GM12878 (cell line): ENCODE measurements at regions not wholly inside any gene's neighbourhood (a gene's known extent, or its start where the extent isn't known, plus 50 kb on each side); places are given as distances from the start of the nearest gene placed in this dataset.
"Not testable (repeated sequence)": the region's sequence is repeated elsewhere in the genome, so short reads cannot be mapped to it uniquely, and the experiment has no call there.

ENCODE experiments used
- ATAC-seq: fragments of 200-7000 bp; cut with Tn5 transposase; 3 replicates; pipeline ENCODE4 v1.9.1; 2020; ENCODE audit warnings: mild to moderate bottlenecking, moderate library complexity
- BruUV-seq: library from RNA; stranded (reverse); fragments of 400-500 nt; replicated peaks from 2 replicates; lab custom pipeline; 2021; lab: Mats Ljungman, UMichigan
- CTCF ChIA-PET: fragments of 300-600 bp; sonication (Branson Sonifier 250); formaldehyde crosslinking; extraction: SDS; loops from one replicate; lab custom pipeline; 2021; ENCODE audit warnings: inconsistent platforms; lab: Yijun Ruan, JAX
- POLR2A ChIA-PET: fragments of 350-600 bp; formaldehyde crosslinking; extraction: SDS; loops from one replicate; lab custom pipeline; 2021; ENCODE audit warnings: inconsistent platforms; lab: Charles Lee
- RAD21 ChIA-PET: fragments of 300-600 bp; sonication (Branson Sonifier 250); formaldehyde crosslinking; loops from one replicate; lab custom pipeline; 2023; ENCODE audit warnings: antibody characterized with exemption; ENCODE audit not compliant: unreplicated experiment; lab: Charles Lee
- SMC1A ChIA-PET: fragments of 300-600 bp; sonication (Branson Sonifier 250); formaldehyde crosslinking; loops from one replicate; lab custom pipeline; 2023; ENCODE audit not compliant: unreplicated experiment, uncharacterized antibody; lab: Charles Lee
- DNase-seq: peaks from one replicate; pipeline ENCODE4 v3.0.0-alpha.2; 2011; ENCODE audit warnings: low read depth, low spot score
- FAIRE-seq: peaks from 3 replicates; lab custom pipeline; 2011; peaks lifted over from hg19 to GRCh38; lab: Jason Lieb, UNC
- H2AFZ ChIP-seq: 2 replicates; pipeline ENCODE4 v1.6.0; 2011; ENCODE audit warnings: low read depth, low read length, control low read depth; ENCODE audit not compliant: control insufficient read depth
- H3K27ac ChIP-seq: 2 replicates; pipeline ENCODE4 v1.5.1; 2011; ENCODE audit warnings: control low read depth; ENCODE audit not compliant: control insufficient read depth, insufficient read depth
- H3K27me3 ChIP-seq, 2 experiments: replicated peaks in 1 of 2; 2 replicates each; pipeline versions ENCODE4 v1.6.0 to v1.6.1; 2011; ENCODE audit warnings: low read length in 1 of 2; ENCODE audit not compliant: control insufficient read depth in 2 of 2, insufficient read depth in 2 of 2
- H3K36me3 ChIP-seq, 2 experiments: 2 replicates each; pipeline ENCODE4 v1.5.1; 2011; ENCODE audit warnings: low read length in 1 of 2; ENCODE audit not compliant: control insufficient read depth in 2 of 2, insufficient read depth in 2 of 2
- H3K4me1 ChIP-seq: 2 replicates; pipeline ENCODE4 v1.6.1; 2011; ENCODE audit warnings: mild to moderate bottlenecking, low read length, moderate library complexity, mixed read lengths; ENCODE audit not compliant: control insufficient read depth, insufficient read depth
- H3K4me2 ChIP-seq: 2 replicates; pipeline ENCODE4 v1.6.0; 2011; ENCODE audit warnings: control low read depth; ENCODE audit not compliant: control insufficient read depth, insufficient read depth
- H3K4me3 ChIP-seq: fragments of 200-600 bp; sonication (generic); 2 replicates; pipeline ENCODE4 v1.5.1; 2016
- H3K79me2 ChIP-seq: 2 replicates; pipeline ENCODE4 v1.6.0; 2011; ENCODE audit warnings: low read length; ENCODE audit not compliant: control insufficient read depth, insufficient read depth
- H3K9ac ChIP-seq: 2 replicates; pipeline ENCODE4 v1.8.0; 2011; ENCODE audit warnings: low read length, control low read depth, mixed read lengths; ENCODE audit not compliant: control insufficient read depth, insufficient read depth
- H3K9me3 ChIP-seq: replicated peaks from 3 replicates; pipeline ENCODE4 v1.5.1; 2011; ENCODE audit warnings: mild to moderate bottlenecking, low read length; ENCODE audit not compliant: control insufficient read depth, insufficient read depth
- H4K20me1 ChIP-seq: 2 replicates; pipeline ENCODE4 v1.6.0; 2011; ENCODE audit not compliant: control insufficient read depth, insufficient read depth
- WGBS: methylation state at CpG from one replicate; pipeline ENCODE4 v1.1.6; 2016; ENCODE audit warnings: low lambda C conversion rate; ENCODE audit not compliant: insufficient replicate concordance, insufficient coverage; ENCODE audit errors: missing lambda C conversion rate; 5-methylcytosine and 5-hydroxymethylcytosine counted together
- in situ Hi-C: fragments of 300-500 bp; cut with MboI; formaldehyde crosslinking; loops from 9 replicates; pipeline ENCODE4 v1.14.3; 2018; ENCODE audit warnings: mixed read lengths
- intact Hi-C: fragments of 100-400 bp; cut with micrococcal nuclease; formaldehyde crosslinking; loops from one replicate; pipeline ENCODE4 v1.14.2; 2022; ENCODE audit not compliant: unreplicated experiment
- TF ChIP-seq, protein P1 (sequence below): fragments of 450-650 bp; formaldehyde crosslinking; IDR thresholded peaks from 2 replicates; pipeline ENCODE4 v1.5.0; 2022; ENCODE audit warnings: mild to moderate bottlenecking, missing genetic modification characterization
- TF ChIP-seq, protein P2 (sequence below): fragments of 450-650 bp; IDR thresholded peaks from 2 replicates; pipeline ENCODE4 v1.6.1; 2018; ENCODE audit warnings: borderline replicate concordance, mild to moderate bottlenecking; ENCODE audit not compliant: partially characterized antibody

DNA sequence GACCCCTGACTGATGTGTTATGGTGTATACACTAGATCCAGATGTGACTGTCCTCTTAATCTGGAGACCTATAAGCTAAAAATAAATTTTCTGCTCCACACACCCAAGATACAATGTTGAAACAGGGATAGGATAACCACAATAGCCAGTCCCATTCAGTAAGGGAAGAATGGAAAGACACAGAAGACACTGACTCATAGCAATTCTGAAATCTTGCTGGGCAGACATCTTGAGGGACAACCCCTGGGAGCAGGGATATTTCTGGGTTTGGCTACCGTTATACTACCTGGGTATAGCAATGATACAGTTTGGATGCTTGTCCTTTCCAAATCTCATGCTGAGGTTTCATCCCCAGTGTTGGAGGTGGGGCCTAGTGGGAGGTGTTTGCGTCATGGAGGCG, 93.9 kb downstream of the BUD13 start (continued):
- TF ChIP-seq, protein P1, sequence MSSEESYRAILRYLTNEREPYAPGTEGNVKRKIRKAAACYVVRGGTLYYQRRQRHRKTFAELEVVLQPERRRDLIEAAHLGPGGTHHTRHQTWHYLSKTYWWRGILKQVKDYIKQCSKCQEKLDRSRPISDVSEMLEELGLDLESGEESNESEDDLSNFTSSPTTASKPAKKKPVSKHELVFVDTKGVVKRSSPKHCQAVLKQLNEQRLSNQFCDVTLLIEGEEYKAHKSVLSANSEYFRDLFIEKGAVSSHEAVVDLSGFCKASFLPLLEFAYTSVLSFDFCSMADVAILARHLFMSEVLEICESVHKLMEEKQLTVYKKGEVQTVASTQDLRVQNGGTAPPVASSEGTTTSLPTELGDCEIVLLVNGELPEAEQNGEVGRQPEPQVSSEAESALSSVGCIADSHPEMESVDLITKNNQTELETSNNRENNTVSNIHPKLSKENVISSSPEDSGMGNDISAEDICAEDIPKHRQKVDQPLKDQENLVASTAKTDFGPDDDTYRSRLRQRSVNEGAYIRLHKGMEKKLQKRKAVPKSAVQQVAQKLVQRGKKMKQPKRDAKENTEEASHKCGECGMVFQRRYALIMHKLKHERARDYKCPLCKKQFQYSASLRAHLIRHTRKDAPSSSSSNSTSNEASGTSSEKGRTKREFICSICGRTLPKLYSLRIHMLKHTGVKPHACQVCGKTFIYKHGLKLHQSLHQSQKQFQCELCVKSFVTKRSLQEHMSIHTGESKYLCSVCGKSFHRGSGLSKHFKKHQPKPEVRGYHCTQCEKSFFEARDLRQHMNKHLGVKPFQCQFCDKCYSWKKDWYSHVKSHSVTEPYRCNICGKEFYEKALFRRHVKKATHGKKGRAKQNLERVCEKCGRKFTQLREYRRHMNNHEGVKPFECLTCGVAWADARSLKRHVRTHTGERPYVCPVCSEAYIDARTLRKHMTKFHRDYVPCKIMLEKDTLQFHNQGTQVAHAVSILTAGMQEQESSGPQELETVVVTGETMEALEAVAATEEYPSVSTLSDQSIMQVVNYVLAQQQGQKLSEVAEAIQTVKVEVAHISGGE (CRISPR knock-in tag) = no peak
- TF ChIP-seq, protein P2, sequence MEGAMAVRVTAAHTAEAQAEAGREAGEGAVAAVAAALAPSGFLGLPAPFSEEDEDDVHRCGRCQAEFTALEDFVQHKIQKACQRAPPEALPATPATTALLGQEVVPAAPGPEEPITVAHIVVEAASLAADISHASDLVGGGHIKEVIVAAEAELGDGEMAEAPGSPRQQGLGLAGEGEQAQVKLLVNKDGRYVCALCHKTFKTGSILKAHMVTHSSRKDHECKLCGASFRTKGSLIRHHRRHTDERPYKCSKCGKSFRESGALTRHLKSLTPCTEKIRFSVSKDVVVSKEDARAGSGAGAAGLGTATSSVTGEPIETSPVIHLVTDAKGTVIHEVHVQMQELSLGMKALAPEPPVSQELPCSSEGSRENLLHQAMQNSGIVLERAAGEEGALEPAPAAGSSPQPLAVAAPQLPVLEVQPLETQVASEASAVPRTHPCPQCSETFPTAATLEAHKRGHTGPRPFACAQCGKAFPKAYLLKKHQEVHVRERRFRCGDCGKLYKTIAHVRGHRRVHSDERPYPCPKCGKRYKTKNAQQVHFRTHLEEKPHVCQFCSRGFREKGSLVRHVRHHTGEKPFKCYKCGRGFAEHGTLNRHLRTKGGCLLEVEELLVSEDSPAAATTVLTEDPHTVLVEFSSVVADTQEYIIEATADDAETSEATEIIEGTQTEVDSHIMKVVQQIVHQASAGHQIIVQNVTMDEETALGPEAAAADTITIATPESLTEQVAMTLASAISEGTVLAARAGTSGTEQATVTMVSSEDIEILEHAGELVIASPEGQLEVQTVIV = no peak

DNA sequence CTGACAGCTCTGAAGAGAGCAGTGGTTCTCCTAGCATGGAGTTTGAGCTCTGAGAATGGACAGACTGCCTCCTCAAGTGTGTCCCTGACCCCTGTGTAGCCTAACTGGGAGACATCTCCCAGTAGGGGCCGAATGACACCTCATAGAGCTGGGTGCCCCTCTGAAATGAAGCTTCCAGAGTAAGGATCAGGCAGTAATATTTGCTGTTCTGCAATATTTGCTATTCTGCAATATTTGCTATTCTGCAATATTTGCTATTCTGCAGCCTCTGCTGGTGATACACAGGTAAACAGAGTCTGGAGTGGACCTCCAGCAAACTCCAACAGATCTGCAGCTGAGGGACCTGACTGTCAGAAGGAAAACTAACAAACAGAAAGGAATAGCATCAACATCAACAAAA, 105.5 kb downstream of the BUD13 start:
- WGBS = 0% methylated on average over 1 of the region's 1 CpG
- not testable (repeated sequence) for FAIRE-seq

DNA sequence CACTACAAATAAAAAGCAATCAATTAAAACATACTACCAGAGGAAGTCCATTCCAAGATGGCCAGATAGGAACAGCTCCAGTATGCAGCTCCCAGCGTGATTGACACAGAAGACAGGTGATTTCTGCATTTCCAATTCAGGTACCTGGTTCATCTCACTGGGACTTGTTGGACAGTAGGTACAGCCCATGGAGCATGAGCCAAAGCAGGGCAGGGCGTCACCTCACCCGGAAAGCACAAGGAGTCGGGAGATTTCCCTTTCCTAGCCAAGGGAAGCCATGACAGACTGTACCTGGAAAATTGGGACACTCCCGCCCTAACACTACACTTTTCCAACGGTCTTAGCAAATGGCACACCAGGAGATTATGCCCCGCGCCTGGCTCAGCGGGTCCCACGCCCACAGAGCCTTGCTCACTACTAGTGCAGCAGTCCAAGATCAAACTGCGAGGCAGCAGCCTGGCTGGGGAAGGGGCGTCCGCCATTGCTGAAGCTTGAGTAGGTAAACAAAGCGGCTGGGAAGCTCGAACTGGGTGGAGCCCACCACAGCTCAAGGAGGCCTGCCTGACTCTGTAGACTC, 106.0 kb downstream of the BUD13 start:
- H4K20me1 ChIP-seq, BruUV-seq, in situ Hi-C loops, H3K9ac ChIP-seq, ATAC-seq, H3K4me2 ChIP-seq, H3K79me2 ChIP-seq, H3K4me1 ChIP-seq, H3K36me3 ChIP-seq, RAD21 ChIA-PET, H3K4me3 ChIP-seq, POLR2A ChIA-PET, SMC1A ChIA-PET, H2AFZ ChIP-seq, DNase-seq, H3K9me3 ChIP-seq, FAIRE-seq, H3K27me3 ChIP-seq, H3K27ac ChIP-seq, intact Hi-C loops: not testable (repeated sequence)
- 27% methylated on average over 13 of the region's 15 CpGs for WGBS
- CTCF ChIA-PET = interaction anchor here (1.3 kb wide), 1 partner anchor 11 kb away, joined by 3 read pairs; no protein-coding TSS in a partner anchor

More for the DNA sequence above, 105.5 kb downstream of the BUD13 start:
- H3K27me3 ChIP-seq, DNase-seq, H3K9me3 ChIP-seq, H3K79me2 ChIP-seq, intact Hi-C loops, H3K4me1 ChIP-seq, H3K27ac ChIP-seq, H3K4me3 ChIP-seq, SMC1A ChIA-PET, in situ Hi-C loops, H4K20me1 ChIP-seq, H3K36me3 ChIP-seq, POLR2A ChIA-PET, ATAC-seq, H3K9ac ChIP-seq, RAD21 ChIA-PET, BruUV-seq, H2AFZ ChIP-seq, H3K4me2 ChIP-seq: not testable (repeated sequence)
- CTCF ChIA-PET = interaction anchor here (1.3 kb wide), 1 partner anchor 12 kb away, joined by 3 read pairs; no protein-coding TSS in a partner anchor
